NCI-H187 (cell line): ENCODE measurements at regions not wholly inside any gene's neighbourhood (a gene's known extent, or its start where the extent isn't known, plus 50 kb on each side); places are given as distances from the start of the nearest gene placed in this dataset.
"Not testable (repeated sequence)": the region's sequence is repeated elsewhere in the genome, so short reads cannot be mapped to it uniquely, and the experiment has no call there.

Experiments used
- DNase-seq, 2 experiments: peaks; one replicate each; lab custom pipeline; 2025; lab: John Stamatoyannopoulos, UW

- no peak for DNase-seq
Measured at GRCh38 chr3:139199421-139200010, 144.3 kb upstream of the MRPS22 start.

GRCh38 chr3:139201446-139202225, 142.2 kb upstream of the MRPS22 start:
- DNase-seq = no peak

- no peak for DNase-seq
Measured at GRCh38 chr3:139202226-139202958, 141.4 kb upstream of the MRPS22 start.

GRCh38 chr3:139202959-139203349, 140.9 kb upstream of the MRPS22 start:
- DNase-seq = no peak

GRCh38 chr3:139203752-139204151, 140.1 kb upstream of the MRPS22 start:
- DNase-seq = no peak

- DNase-seq = no peak
Measured at GRCh38 chr3:139204728-139205127, 139.1 kb upstream of the MRPS22 start.

GRCh38 chr3:139213936-139214335, 129.9 kb upstream of the MRPS22 start:
- no peak for DNase-seq

- DNase-seq = no peak
Measured at GRCh38 chr3:139216958-139217357, 126.9 kb upstream of the MRPS22 start.

GRCh38 chr3:139217633-139218032, 126.2 kb upstream of the MRPS22 start:
- DNase-seq = no peak

- DNase-seq = no peak
Measured at GRCh38 chr3:139218046-139218445, 125.8 kb upstream of the MRPS22 start.

GRCh38 chr3:139219463-139219862, 124.4 kb upstream of the MRPS22 start:
- DNase-seq = no peak

GRCh38 chr3:139222100-139222657, 121.6 kb upstream of the MRPS22 start:
- DNase-seq = no peak

- DNase-seq = no peak
Measured at GRCh38 chr3:139225548-139225947, 118.3 kb upstream of the MRPS22 start.

GRCh38 chr3:139226731-139227130, 117.1 kb upstream of the MRPS22 start:
- no peak for DNase-seq

- DNase-seq = no peak
Measured at GRCh38 chr3:139227165-139227564, 116.7 kb upstream of the MRPS22 start.

- DNase-seq = no peak
Measured at GRCh38 chr3:139227827-139228226, 116.0 kb upstream of the MRPS22 start.

GRCh38 chr3:139230391-139230790, 113.4 kb upstream of the MRPS22 start:
- DNase-seq = no peak

- DNase-seq = no peak
Measured at GRCh38 chr3:139231555-139232281, 112.1 kb upstream of the MRPS22 start.

- not testable (repeated sequence) for DNase-seq
Measured at GRCh38 chr3:139232341-139232740, 111.5 kb upstream of the MRPS22 start.

- no peak for DNase-seq
Measured at GRCh38 chr3:139234491-139234890, 109.3 kb upstream of the MRPS22 start.

- no peak for DNase-seq
Measured at GRCh38 chr3:139235192-139235591, 108.6 kb upstream of the MRPS22 start.

- DNase-seq = no peak
Measured at GRCh38 chr3:139236336-139236735, 107.5 kb upstream of the MRPS22 start.
